Neural crest cell (in vitro differentiated cells): ENCODE measurements at regions not wholly inside any gene's neighbourhood (a gene's known extent, or its start where the extent isn't known, plus 50 kb on each side); places are given as distances from the start of the nearest gene placed in this dataset.

Experiments
- DNase-seq: peaks from one replicate; pipeline ENCODE4 v3.0.0; 2021; ENCODE audit warnings: low read depth, mixed read lengths, low spot score
- H3K27ac Mint-ChIP-seq: one replicate; pipeline ENCODE4 v1.8.0; 2021; ENCODE audit warnings: mild to moderate bottlenecking, mixed read lengths; ENCODE audit not compliant: unreplicated experiment
- H3K27me3 Mint-ChIP-seq: 2 replicates; pipeline ENCODE4 v1.8.0; 2021; ENCODE audit warnings: low read depth, mild to moderate bottlenecking, mixed read lengths
- H3K36me3 Mint-ChIP-seq: 2 replicates; pipeline ENCODE4 v1.8.0; 2021; ENCODE audit warnings: low read depth, mild to moderate bottlenecking, mixed read lengths
- H3K4me1 Mint-ChIP-seq: 2 replicates; pipeline ENCODE4 v1.8.0; 2021; ENCODE audit warnings: mixed read lengths
- H3K4me3 Mint-ChIP-seq: one replicate; pipeline ENCODE4 v1.8.0; 2021; ENCODE audit warnings: mild to moderate bottlenecking, mixed read lengths
- H3K9me3 Mint-ChIP-seq: 2 replicates; pipeline ENCODE4 v1.8.0; 2021; ENCODE audit warnings: mixed read lengths
- TF ChIP-seq, protein P1 (sequence below): fragments of 200-600 bp; sonication (generic); conservative IDR thresholded peaks from 2 replicates; pipeline ENCODE4 v1.5.0; 2021; ENCODE audit warnings: antibody characterized with exemption, mild to moderate bottlenecking

GRCh38 chr7:23972057-23972456, 262.0 kb downstream of the STK31 start:
- Mint-ChIP-seq H3K4me3 (no peak overlapping the region), H3K27ac (no peak overlapping the region), H3K27me3 (no peaks in the 10 kb centered on the region)

DNA sequence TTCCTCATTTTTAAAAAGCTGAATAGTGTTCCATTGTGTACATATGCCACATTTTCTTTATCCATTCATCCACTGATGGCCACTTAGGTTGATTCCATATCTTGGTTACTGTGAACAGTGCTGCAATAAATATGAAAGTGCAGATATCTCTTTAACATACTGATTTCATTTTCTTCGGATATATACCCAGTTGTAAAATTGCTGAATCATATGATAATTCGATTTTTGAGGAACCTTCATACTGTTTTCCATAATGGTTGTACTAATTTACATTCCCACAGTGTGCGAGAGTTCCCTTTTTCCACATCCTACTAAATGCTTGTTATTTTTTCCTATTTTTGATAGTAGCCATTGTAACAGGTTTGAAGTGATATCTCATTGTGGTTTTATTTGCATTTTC, 263.2 kb downstream of the STK31 start:
- TF ChIP-seq, protein P1, sequence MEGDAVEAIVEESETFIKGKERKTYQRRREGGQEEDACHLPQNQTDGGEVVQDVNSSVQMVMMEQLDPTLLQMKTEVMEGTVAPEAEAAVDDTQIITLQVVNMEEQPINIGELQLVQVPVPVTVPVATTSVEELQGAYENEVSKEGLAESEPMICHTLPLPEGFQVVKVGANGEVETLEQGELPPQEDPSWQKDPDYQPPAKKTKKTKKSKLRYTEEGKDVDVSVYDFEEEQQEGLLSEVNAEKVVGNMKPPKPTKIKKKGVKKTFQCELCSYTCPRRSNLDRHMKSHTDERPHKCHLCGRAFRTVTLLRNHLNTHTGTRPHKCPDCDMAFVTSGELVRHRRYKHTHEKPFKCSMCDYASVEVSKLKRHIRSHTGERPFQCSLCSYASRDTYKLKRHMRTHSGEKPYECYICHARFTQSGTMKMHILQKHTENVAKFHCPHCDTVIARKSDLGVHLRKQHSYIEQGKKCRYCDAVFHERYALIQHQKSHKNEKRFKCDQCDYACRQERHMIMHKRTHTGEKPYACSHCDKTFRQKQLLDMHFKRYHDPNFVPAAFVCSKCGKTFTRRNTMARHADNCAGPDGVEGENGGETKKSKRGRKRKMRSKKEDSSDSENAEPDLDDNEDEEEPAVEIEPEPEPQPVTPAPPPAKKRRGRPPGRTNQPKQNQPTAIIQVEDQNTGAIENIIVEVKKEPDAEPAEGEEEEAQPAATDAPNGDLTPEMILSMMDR = no peak
- Mint-ChIP-seq H3K27me3 (no peaks in the 10 kb centered on the region), H3K9me3 (peaks cover 13% of the 10 kb centered on the region), H3K36me3 (peaks cover 4% of the 10 kb centered on the region), H3K4me3 (no peak overlapping the region), H3K4me1 (no peaks in the 10 kb centered on the region), H3K27ac (no peak overlapping the region)
- no peak for DNase-seq

More at GRCh38 chr7:23972057-23972456, 262.0 kb downstream of the STK31 start:
- TF ChIP-seq, protein P1 = no peak
- H3K9me3 Mint-ChIP-seq = peaks cover 10% of the 10 kb centered on the region
- H3K4me1 Mint-ChIP-seq = peaks cover 4% of the 10 kb centered on the region
- H3K36me3 Mint-ChIP-seq = peaks cover 2% of the 10 kb centered on the region
- DNase-seq = no peak

DNA sequence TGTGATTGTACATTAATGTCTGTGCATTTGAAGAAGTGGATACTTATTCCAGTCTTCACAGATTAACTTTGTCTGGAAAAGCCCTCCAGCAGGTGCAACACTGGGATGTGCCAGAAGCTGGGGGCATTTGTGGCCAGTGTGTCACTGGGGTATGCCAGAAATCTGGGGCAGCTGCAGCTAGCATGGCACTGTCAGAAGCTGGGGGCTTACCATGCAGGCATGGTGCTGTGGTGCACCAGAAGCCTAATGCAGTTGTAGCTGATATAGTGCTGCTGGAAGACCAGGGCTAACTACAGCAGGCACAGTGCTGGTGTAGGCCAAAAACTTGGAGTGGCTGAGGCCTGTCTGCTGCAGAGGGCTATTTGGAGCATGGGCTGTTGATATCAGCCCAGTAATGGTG, 270.1 kb downstream of the STK31 start:
- Mint-ChIP-seq H3K27ac (no peak overlapping the region), H3K4me1 (no peaks in the 10 kb centered on the region), H3K9me3 (peaks cover 12% of the 10 kb centered on the region), H3K27me3 (peaks cover 2% of the 10 kb centered on the region), H3K36me3 (peaks cover 4% of the 10 kb centered on the region), H3K4me3 (no peak overlapping the region)
- no peak for DNase-seq
- TF ChIP-seq, protein P1 = no peak

GRCh38 chr7:23981314-23981713, 271.3 kb downstream of the STK31 start:
- TF ChIP-seq, protein P1 = no peak
- Mint-ChIP-seq H3K9me3 (peaks cover 10% of the 10 kb centered on the region), H3K4me3 (no peak overlapping the region)

GRCh38 chr7:23981758-23982157, 271.7 kb downstream of the STK31 start:
- Mint-ChIP-seq H3K9me3 (peaks cover 13% of the 10 kb centered on the region), H3K4me1 (peaks cover 5% of the 10 kb centered on the region)

More at GRCh38 chr7:23981314-23981713, 271.3 kb downstream of the STK31 start:
- DNase-seq = no peak
- Mint-ChIP-seq H3K36me3 (peaks cover 4% of the 10 kb centered on the region), H3K4me1 (peaks cover under 1% of the 10 kb centered on the region), H3K27me3 (peaks cover 2% of the 10 kb centered on the region), H3K27ac (no peak overlapping the region)

More at GRCh38 chr7:23981758-23982157, 271.7 kb downstream of the STK31 start:
- TF ChIP-seq, protein P1 = no peak
- H3K27me3 Mint-ChIP-seq = peaks cover 2% of the 10 kb centered on the region
- no peak overlapping the region for H3K27ac Mint-ChIP-seq
- H3K36me3 Mint-ChIP-seq = peaks cover 4% of the 10 kb centered on the region
- no peak for DNase-seq
- H3K4me3 Mint-ChIP-seq = no peak overlapping the region
